ENCODE measurements at regions not wholly inside any gene's neighbourhood (a gene's known extent, or its start where the extent isn't known, plus 50 kb on each side); places are given as distances from the start of the nearest gene placed in this dataset.
"Not testable (repeated sequence)": the region's sequence is repeated elsewhere in the genome, so short reads cannot be mapped to it uniquely, and the experiment has no call there.

- DNase-seq (ENCODE audit: low read depth, low spot score), result no peak
- H3K9me3 ChIP-seq (ENCODE audit: control insufficient read depth, insufficient read depth, low read length), result no peaks in the 10 kb centered on the region
- H3K27me3 ChIP-seq (ENCODE audit: control insufficient read depth, insufficient read depth, low read length), result no peaks in the 10 kb centered on the region
- no peak overlapping the region for H3K27ac ChIP-seq (ENCODE audit: low read length)
- no peaks in the 10 kb centered on the region for H3K36me3 ChIP-seq (ENCODE audit: control insufficient read depth, insufficient read depth, low read length)
- WGBS (ENCODE audit: insufficient coverage, insufficient read length), result no CpG with 5 or more reads among the region's 13 CpGs
- no peaks in the 10 kb centered on the region for H3K4me1 ChIP-seq (ENCODE audit: control insufficient read depth, insufficient read depth, low read length)
- H3K4me3 ChIP-seq (ENCODE audit: low read length), result no peak overlapping the region
Observed at GRCh38 chr6:169365567-169366257, 112.1 kb upstream of the THBS2 start.

DNA sequence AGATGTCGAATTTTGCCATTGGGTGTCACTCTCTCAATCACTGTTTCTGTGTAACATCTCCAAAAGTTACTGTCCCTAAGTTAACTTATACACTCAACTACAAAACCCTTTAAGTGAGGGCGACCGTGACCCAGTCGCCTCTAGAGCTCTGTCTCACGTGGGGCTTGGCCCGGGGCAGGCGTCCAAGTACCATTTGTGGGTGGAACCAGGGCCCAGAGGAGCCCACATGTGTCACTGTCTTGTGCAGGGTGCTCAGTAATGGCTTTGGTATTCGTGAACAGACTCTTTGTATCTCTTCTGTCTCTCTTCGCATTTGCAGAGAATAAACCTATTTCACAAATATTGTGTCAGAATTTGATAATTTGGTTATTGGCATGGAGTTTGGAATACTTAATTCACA, 109.9 kb upstream of the THBS2 start:
- DNase-seq (ENCODE audit: low read depth, low spot score), result no peak
- H3K9me3 ChIP-seq (ENCODE audit: control insufficient read depth, insufficient read depth, low read length), result no peaks in the 10 kb centered on the region
- no peaks in the 10 kb centered on the region for H3K36me3 ChIP-seq (ENCODE audit: control insufficient read depth, insufficient read depth, low read length)
- H3K4me3 ChIP-seq (ENCODE audit: low read length), result no peak overlapping the region
- no peak overlapping the region for H3K27ac ChIP-seq (ENCODE audit: low read length)
- WGBS (ENCODE audit: insufficient coverage, insufficient read length), result no CpG with 5 or more reads among the region's 9 CpGs
- no peaks in the 10 kb centered on the region for H3K27me3 ChIP-seq (ENCODE audit: control insufficient read depth, insufficient read depth, low read length)
- no peaks in the 10 kb centered on the region for H3K4me1 ChIP-seq (ENCODE audit: control insufficient read depth, insufficient read depth, low read length)

DNA sequence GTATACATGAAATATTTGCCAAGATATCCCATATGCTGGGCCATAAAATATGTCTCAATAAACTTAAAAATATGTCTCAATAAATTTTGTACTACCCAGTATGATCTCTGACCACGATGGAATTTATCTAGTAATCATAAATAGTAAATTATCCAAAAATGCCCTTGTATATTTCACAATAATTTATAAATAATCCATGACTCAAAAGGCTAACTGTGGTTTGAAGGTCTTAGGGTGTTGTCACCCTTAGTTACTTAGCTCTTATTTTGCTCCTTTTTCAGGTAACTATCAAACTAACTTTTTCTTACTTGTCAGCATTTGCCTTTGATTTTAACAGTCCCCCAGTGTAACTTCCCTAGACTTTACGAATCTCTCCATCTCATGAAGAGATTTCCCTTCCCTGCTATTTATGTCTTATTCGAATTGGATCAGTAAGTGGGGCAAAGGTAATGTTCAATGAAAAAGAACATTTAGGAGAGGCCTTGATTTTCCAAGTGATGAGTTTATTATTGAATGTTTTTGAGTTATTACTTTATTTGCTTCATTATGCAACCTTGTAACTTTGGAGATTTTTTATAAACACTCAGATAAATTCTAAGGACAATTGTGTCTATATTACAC, 109.0 kb upstream of the THBS2 start:
- H3K4me3 ChIP-seq (ENCODE audit: low read length), result no peak overlapping the region
- no peaks in the 10 kb centered on the region for H3K9me3 ChIP-seq (ENCODE audit: control insufficient read depth, insufficient read depth, low read length)
- no peaks in the 10 kb centered on the region for H3K4me1 ChIP-seq (ENCODE audit: control insufficient read depth, insufficient read depth, low read length)
- H3K27me3 ChIP-seq (ENCODE audit: control insufficient read depth, insufficient read depth, low read length), result no peaks in the 10 kb centered on the region
- no peak for DNase-seq (ENCODE audit: low read depth, low spot score)
- H3K27ac ChIP-seq (ENCODE audit: low read length), result no peak overlapping the region
- no peaks in the 10 kb centered on the region for H3K36me3 ChIP-seq (ENCODE audit: control insufficient read depth, insufficient read depth, low read length)
- no CpG with 5 or more reads among the region's 3 CpGs for WGBS (ENCODE audit: insufficient coverage, insufficient read length)

- WGBS (ENCODE audit: insufficient coverage, insufficient read length), result no CpG with 5 or more reads among the region's 3 CpGs
- not testable (repeated sequence) for DNase-seq (ENCODE audit: low read depth, low spot score); H3K27ac ChIP-seq (ENCODE audit: low read length); H3K36me3 ChIP-seq (ENCODE audit: control insufficient read depth, insufficient read depth, low read length); H3K4me3 ChIP-seq (ENCODE audit: low read length); H3K4me1 ChIP-seq (ENCODE audit: control insufficient read depth, insufficient read depth, low read length); H3K9me3 ChIP-seq (ENCODE audit: control insufficient read depth, insufficient read depth, low read length); H3K27me3 ChIP-seq (ENCODE audit: control insufficient read depth, insufficient read depth, low read length)
Observed at GRCh38 chr6:169355001-169355400, 101.4 kb upstream of the THBS2 start.

DNA sequence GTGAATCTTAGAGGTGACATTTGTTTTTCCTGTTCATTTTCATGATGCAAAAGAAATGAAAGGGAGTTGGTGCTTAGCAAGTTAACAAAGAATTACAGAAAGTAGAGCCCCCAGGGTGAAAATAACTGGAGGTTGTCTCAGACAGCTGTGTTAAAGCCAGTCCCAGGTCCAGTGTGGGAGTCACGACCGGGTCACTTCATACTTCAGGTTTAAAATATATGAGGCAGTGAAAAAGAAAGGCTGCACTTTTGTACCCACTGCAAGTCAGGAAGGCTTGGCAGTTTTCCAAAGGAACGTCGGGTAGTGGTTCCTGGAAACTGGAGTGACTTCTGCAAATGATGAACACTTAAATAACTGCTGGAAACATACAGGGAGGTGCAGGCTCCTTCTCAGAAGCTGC, 91.5 kb upstream of the THBS2 start:
- no peak for DNase-seq (ENCODE audit: low read depth, low spot score)
- no peak overlapping the region for H3K4me3 ChIP-seq (ENCODE audit: low read length)
- WGBS (ENCODE audit: insufficient coverage, insufficient read length), result no CpG with 5 or more reads among the region's 4 CpGs
- no peaks in the 10 kb centered on the region for H3K27me3 ChIP-seq (ENCODE audit: control insufficient read depth, insufficient read depth, low read length)
- no peaks in the 10 kb centered on the region for H3K36me3 ChIP-seq (ENCODE audit: control insufficient read depth, insufficient read depth, low read length)
- no peak overlapping the region for H3K27ac ChIP-seq (ENCODE audit: low read length)
- H3K4me1 ChIP-seq (ENCODE audit: control insufficient read depth, insufficient read depth, low read length), result no peaks in the 10 kb centered on the region
- H3K9me3 ChIP-seq (ENCODE audit: control insufficient read depth, insufficient read depth, low read length), result no peaks in the 10 kb centered on the region

- Histone ChIP-seq H3K9me3 (ENCODE audit: control insufficient read depth, insufficient read depth, low read length) (no peaks in the 10 kb centered on the region), H3K4me1 (ENCODE audit: control insufficient read depth, insufficient read depth, low read length) (no peaks in the 10 kb centered on the region), H3K27ac (ENCODE audit: low read length) (no peak overlapping the region), H3K36me3 (ENCODE audit: control insufficient read depth, insufficient read depth, low read length) (no peaks in the 10 kb centered on the region), H3K4me3 (ENCODE audit: low read length) (no peak overlapping the region), H3K27me3 (ENCODE audit: control insufficient read depth, insufficient read depth, low read length) (no peaks in the 10 kb centered on the region)
- no peak for DNase-seq (ENCODE audit: low read depth, low spot score)
- WGBS (ENCODE audit: insufficient coverage, insufficient read length), result no CpG with 5 or more reads among the region's 7 CpGs
Observed at GRCh38 chr6:169344750-169345065, 91.1 kb upstream of the THBS2 start.

DNA sequence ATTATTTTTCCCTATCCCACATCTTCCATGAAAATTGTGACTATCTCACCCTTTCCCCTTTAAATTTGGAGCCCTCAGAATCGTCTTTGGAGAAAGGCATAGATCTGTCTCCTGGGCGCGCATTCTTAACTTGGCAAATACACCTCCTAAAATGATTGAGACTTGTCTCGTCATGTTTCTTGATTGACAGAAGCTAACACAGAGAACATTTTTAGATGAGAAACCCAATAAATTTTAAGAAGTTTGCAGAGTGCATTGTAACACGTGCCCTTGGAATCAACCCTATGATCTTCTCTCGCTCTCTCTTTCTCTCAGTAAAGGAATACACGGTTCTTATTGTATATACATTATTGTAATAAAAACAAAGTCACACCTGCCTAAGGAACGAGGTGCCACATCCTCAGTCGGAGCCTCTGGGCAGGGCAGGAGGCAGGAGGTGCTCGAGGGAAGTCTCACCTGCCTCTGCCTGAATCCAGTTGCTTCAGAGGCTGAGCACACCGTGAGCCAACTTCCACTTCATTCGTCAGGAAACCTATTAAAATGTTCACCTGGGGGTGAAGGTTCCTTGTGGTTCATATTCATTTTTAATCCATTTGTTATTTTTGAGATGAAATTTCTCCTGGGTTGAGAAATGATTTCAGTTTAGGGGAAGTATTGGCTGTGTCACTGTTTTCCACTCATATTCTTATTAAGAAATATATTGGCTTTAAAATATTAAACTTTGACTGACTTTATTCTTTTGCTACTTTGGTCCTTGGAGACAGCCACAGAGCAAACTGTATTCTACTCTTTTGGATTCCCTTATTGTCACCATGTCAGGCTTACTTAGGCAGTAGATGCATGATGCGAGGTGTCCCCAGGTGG, 90.5 kb upstream of the THBS2 start:
- Histone ChIP-seq H3K27me3 (ENCODE audit: control insufficient read depth, insufficient read depth, low read length) (no peaks in the 10 kb centered on the region), H3K4me3 (ENCODE audit: low read length) (no peak overlapping the region), H3K4me1 (ENCODE audit: control insufficient read depth, insufficient read depth, low read length) (no peaks in the 10 kb centered on the region), H3K27ac (ENCODE audit: low read length) (no peak overlapping the region), H3K9me3 (ENCODE audit: control insufficient read depth, insufficient read depth, low read length) (no peaks in the 10 kb centered on the region), H3K36me3 (ENCODE audit: control insufficient read depth, insufficient read depth, low read length) (no peaks in the 10 kb centered on the region)
- DNase-seq (ENCODE audit: low read depth, low spot score), result no peak
- WGBS (ENCODE audit: insufficient coverage, insufficient read length), result no CpG with 5 or more reads among the region's 13 CpGs

GRCh38 chr6:169342710-169343109, 89.1 kb upstream of the THBS2 start:
- Histone ChIP-seq H3K4me3 (ENCODE audit: low read length) (no peak overlapping the region), H3K4me1 (ENCODE audit: control insufficient read depth, insufficient read depth, low read length) (no peaks in the 10 kb centered on the region), H3K36me3 (ENCODE audit: control insufficient read depth, insufficient read depth, low read length) (no peaks in the 10 kb centered on the region), H3K9me3 (ENCODE audit: control insufficient read depth, insufficient read depth, low read length) (no peaks in the 10 kb centered on the region), H3K27ac (ENCODE audit: low read length) (no peak overlapping the region), H3K27me3 (ENCODE audit: control insufficient read depth, insufficient read depth, low read length) (no peaks in the 10 kb centered on the region)
- DNase-seq (ENCODE audit: low read depth, low spot score), result no peak
- WGBS (ENCODE audit: insufficient coverage, insufficient read length), result no CpG with 5 or more reads among the region's 3 CpGs

GRCh38 chr6:169341706-169342105, 88.1 kb upstream of the THBS2 start:
- DNase-seq (ENCODE audit: low read depth, low spot score), result no peak
- no peaks in the 10 kb centered on the region for H3K27me3 ChIP-seq (ENCODE audit: control insufficient read depth, insufficient read depth, low read length)
- H3K36me3 ChIP-seq (ENCODE audit: control insufficient read depth, insufficient read depth, low read length), result no peaks in the 10 kb centered on the region
- H3K4me3 ChIP-seq (ENCODE audit: low read length), result no peak overlapping the region
- no peak overlapping the region for H3K27ac ChIP-seq (ENCODE audit: low read length)
- H3K9me3 ChIP-seq (ENCODE audit: control insufficient read depth, insufficient read depth, low read length), result no peaks in the 10 kb centered on the region
- H3K4me1 ChIP-seq (ENCODE audit: control insufficient read depth, insufficient read depth, low read length), result no peaks in the 10 kb centered on the region
- WGBS (ENCODE audit: insufficient coverage, insufficient read length), result no CpG with 5 or more reads among the region's 5 CpGs

GRCh38 chr6:169341065-169341464, 87.4 kb upstream of the THBS2 start:
- no CpG with 5 or more reads among the region's 7 CpGs for WGBS (ENCODE audit: insufficient coverage, insufficient read length)
- no peaks in the 10 kb centered on the region for H3K9me3 ChIP-seq (ENCODE audit: control insufficient read depth, insufficient read depth, low read length)

More at GRCh38 chr6:169341065-169341464, 87.4 kb upstream of the THBS2 start:
- Histone ChIP-seq H3K36me3 (ENCODE audit: control insufficient read depth, insufficient read depth, low read length) (no peaks in the 10 kb centered on the region), H3K4me1 (ENCODE audit: control insufficient read depth, insufficient read depth, low read length) (no peaks in the 10 kb centered on the region), H3K27ac (ENCODE audit: low read length) (no peak overlapping the region), H3K4me3 (ENCODE audit: low read length) (no peak overlapping the region), H3K27me3 (ENCODE audit: control insufficient read depth, insufficient read depth, low read length) (no peaks in the 10 kb centered on the region)
- DNase-seq (ENCODE audit: low read depth, low spot score), result no peak

Data from iPS DF 6.9 (cell line).